ENCODE measurements at regions not wholly inside any gene's neighbourhood (a gene's known extent, or its start where the extent isn't known, plus 50 kb on each side); places are given as distances from the start of the nearest gene placed in this dataset.

DNA sequence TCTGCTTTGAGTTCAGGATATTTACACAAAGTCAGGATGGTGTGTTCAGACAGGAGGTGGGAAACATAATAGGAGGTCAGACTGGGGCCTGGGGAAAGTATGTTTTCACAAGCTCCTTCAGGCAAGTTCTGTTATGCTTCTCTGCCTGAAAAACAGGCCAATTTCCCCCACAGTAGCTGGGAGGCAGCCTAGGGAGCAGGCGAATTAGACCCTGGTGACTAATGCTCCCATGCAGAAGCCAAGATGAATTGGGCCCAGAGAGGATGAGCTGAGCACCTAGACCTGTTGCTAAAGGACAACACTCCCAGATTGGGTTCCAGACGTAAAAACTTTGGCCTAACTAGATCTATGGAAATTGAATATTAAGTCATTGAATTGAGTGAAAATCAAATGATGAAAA lies 142.2 kb upstream of the MAP3K7 start:
- Histone ChIP-seq H3K36me3 (ENCODE audit: insufficient read depth, low read length) (no peaks in the 10 kb centered on the region), H3F3A (ENCODE audit: insufficient read depth, low read length, poor library complexity, severe bottlenecking) (no peaks in the 10 kb centered on the region), H3K9me3 (ENCODE audit: low read length) (no peaks in the 10 kb centered on the region), H3K27me3 (ENCODE audit: insufficient read depth, low read depth, low read length) (no peaks in the 10 kb centered on the region), H3K4me3 (ENCODE audit: low read length) (no peak overlapping the region), H3K27ac (ENCODE audit: low read length) (no peak overlapping the region), H3K9ac (ENCODE audit: low read length) (no peak overlapping the region), H3K79me2 (replicated peaks; ENCODE audit: insufficient read depth, low read length) (no peaks in the 10 kb centered on the region), H2AFZ (ENCODE audit: low read depth, low read length) (no peak overlapping the region), H3K9me2 (ENCODE audit: insufficient read depth, low read length) (no peaks in the 10 kb centered on the region), H4K20me1 (ENCODE audit: insufficient read depth) (no peaks in the 10 kb centered on the region), H3K4me2 (ENCODE audit: low read length) (no peak overlapping the region)
- TF ChIP-seq, protein P1, sequence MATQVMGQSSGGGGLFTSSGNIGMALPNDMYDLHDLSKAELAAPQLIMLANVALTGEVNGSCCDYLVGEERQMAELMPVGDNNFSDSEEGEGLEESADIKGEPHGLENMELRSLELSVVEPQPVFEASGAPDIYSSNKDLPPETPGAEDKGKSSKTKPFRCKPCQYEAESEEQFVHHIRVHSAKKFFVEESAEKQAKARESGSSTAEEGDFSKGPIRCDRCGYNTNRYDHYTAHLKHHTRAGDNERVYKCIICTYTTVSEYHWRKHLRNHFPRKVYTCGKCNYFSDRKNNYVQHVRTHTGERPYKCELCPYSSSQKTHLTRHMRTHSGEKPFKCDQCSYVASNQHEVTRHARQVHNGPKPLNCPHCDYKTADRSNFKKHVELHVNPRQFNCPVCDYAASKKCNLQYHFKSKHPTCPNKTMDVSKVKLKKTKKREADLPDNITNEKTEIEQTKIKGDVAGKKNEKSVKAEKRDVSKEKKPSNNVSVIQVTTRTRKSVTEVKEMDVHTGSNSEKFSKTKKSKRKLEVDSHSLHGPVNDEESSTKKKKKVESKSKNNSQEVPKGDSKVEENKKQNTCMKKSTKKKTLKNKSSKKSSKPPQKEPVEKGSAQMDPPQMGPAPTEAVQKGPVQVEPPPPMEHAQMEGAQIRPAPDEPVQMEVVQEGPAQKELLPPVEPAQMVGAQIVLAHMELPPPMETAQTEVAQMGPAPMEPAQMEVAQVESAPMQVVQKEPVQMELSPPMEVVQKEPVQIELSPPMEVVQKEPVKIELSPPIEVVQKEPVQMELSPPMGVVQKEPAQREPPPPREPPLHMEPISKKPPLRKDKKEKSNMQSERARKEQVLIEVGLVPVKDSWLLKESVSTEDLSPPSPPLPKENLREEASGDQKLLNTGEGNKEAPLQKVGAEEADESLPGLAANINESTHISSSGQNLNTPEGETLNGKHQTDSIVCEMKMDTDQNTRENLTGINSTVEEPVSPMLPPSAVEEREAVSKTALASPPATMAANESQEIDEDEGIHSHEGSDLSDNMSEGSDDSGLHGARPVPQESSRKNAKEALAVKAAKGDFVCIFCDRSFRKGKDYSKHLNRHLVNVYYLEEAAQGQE (IDR thresholded peaks at IDR 0.05; ENCODE audit: borderline replicate concordance), result no peak
- TF ChIP-seq, protein P2, sequence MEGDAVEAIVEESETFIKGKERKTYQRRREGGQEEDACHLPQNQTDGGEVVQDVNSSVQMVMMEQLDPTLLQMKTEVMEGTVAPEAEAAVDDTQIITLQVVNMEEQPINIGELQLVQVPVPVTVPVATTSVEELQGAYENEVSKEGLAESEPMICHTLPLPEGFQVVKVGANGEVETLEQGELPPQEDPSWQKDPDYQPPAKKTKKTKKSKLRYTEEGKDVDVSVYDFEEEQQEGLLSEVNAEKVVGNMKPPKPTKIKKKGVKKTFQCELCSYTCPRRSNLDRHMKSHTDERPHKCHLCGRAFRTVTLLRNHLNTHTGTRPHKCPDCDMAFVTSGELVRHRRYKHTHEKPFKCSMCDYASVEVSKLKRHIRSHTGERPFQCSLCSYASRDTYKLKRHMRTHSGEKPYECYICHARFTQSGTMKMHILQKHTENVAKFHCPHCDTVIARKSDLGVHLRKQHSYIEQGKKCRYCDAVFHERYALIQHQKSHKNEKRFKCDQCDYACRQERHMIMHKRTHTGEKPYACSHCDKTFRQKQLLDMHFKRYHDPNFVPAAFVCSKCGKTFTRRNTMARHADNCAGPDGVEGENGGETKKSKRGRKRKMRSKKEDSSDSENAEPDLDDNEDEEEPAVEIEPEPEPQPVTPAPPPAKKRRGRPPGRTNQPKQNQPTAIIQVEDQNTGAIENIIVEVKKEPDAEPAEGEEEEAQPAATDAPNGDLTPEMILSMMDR (IDR thresholded peaks at IDR 0.05; ENCODE audit: poor library complexity, severe bottlenecking), result no peak
- no peak for TF ChIP-seq POLR2AphosphoS5 (IDR thresholded peaks at IDR 0.05)
- TF ChIP-seq MXI1 (conservative IDR thresholded peaks at IDR 0.05; ENCODE audit: poor library complexity, severe bottlenecking), result no peak
- no peak for TF ChIP-seq RAD21 (conservative IDR thresholded peaks at IDR 0.05)
- no peak for TF ChIP-seq EP300 (conservative IDR thresholded peaks at IDR 0.05; ENCODE audit: poor library complexity, severe bottlenecking)
- TF ChIP-seq EZH2 (IDR thresholded peaks at IDR 0.05; ENCODE audit: borderline replicate concordance, insufficient read depth, low read length, poor library complexity, severe bottlenecking), result no peak
- no peak for TF ChIP-seq SMC3 (conservative IDR thresholded peaks at IDR 0.05; ENCODE audit: poor library complexity)
- TF ChIP-seq TAF1 (IDR thresholded peaks at IDR 0.05; ENCODE audit: low read depth), result no peak

DNA sequence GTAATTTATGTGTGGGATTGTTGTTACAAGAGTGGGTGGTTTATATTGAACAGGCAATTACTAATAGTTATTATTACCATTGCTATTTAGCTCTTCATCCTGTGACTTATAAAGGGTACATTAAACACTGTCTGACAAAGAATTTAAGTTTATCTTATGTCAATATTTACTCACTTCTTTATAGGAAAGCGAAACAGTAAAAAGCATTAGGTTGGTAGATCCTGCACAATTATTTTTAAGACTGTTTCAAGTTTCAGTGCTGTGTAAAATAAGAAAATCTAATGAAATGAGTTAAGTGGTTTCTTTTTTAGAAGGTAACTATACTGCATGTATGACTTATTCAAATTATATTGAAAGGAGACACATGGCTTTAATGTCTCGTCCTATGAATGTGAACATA lies 135.8 kb upstream of the MAP3K7 start:
- TF ChIP-seq RAD21 (conservative IDR thresholded peaks at IDR 0.05), result no peak
- Histone ChIP-seq H3K79me2 (replicated peaks; ENCODE audit: insufficient read depth, low read length) (no peaks in the 10 kb centered on the region), H3K9me2 (ENCODE audit: insufficient read depth, low read length) (no peaks in the 10 kb centered on the region), H3F3A (ENCODE audit: insufficient read depth, low read length, poor library complexity, severe bottlenecking) (no peaks in the 10 kb centered on the region), H3K4me2 (ENCODE audit: low read length) (no peak overlapping the region), H3K27me3 (ENCODE audit: insufficient read depth, low read depth, low read length) (no peaks in the 10 kb centered on the region), H3K27ac (ENCODE audit: low read length) (no peak overlapping the region), H3K9me3 (ENCODE audit: low read length) (no peaks in the 10 kb centered on the region), H2AFZ (ENCODE audit: low read depth, low read length) (no peak overlapping the region), H3K4me3 (ENCODE audit: low read length) (no peak overlapping the region), H4K20me1 (ENCODE audit: insufficient read depth) (no peaks in the 10 kb centered on the region), H3K9ac (ENCODE audit: low read length) (no peak overlapping the region), H3K36me3 (ENCODE audit: insufficient read depth, low read length) (no peaks in the 10 kb centered on the region)

DNA sequence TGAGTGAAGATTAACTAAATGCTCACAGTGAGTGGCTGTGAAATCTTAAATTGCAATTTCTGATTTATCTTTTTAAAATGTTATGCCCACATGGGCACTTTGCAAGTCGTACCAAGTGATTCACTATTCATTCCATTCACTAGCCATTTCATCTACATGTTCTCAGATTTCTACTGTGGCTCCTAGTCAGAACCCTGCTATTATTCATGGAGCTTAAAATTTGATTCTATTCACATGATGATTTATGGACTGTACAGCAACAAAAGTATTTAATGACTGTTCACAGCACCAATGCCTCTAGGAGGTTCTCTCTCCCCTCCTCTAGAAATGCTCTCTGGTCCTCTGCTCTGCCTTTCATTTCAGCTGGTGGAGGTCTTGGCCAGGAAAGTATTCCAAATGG lies 133.5 kb upstream of the MAP3K7 start:
- Histone ChIP-seq H2AFZ (ENCODE audit: low read depth, low read length) (no peak overlapping the region), H3K9me2 (ENCODE audit: insufficient read depth, low read length) (no peaks in the 10 kb centered on the region), H3K27ac (ENCODE audit: low read length) (no peak overlapping the region), H3K4me2 (ENCODE audit: low read length) (no peak overlapping the region), H3K9ac (ENCODE audit: low read length) (no peak overlapping the region), H3K79me2 (replicated peaks; ENCODE audit: insufficient read depth, low read length) (no peaks in the 10 kb centered on the region), H3F3A (ENCODE audit: insufficient read depth, low read length, poor library complexity, severe bottlenecking) (no peaks in the 10 kb centered on the region), H3K9me3 (ENCODE audit: low read length) (no peaks in the 10 kb centered on the region), H3K36me3 (ENCODE audit: insufficient read depth, low read length) (no peaks in the 10 kb centered on the region), H4K20me1 (ENCODE audit: insufficient read depth) (no peaks in the 10 kb centered on the region), H3K27me3 (ENCODE audit: insufficient read depth, low read depth, low read length) (no peaks in the 10 kb centered on the region), H3K4me3 (ENCODE audit: low read length) (no peak overlapping the region)
- no peak for TF ChIP-seq MXI1 (conservative IDR thresholded peaks at IDR 0.05; ENCODE audit: poor library complexity, severe bottlenecking)
- TF ChIP-seq RAD21 (conservative IDR thresholded peaks at IDR 0.05), result no peak
- no peak for TF ChIP-seq SMC3 (conservative IDR thresholded peaks at IDR 0.05; ENCODE audit: poor library complexity)
- TF ChIP-seq, protein P2 (IDR thresholded peaks at IDR 0.05; ENCODE audit: poor library complexity, severe bottlenecking), result no peak
- TF ChIP-seq, protein P1 (IDR thresholded peaks at IDR 0.05; ENCODE audit: borderline replicate concordance), result no peak
- TF ChIP-seq EZH2 (IDR thresholded peaks at IDR 0.05; ENCODE audit: borderline replicate concordance, insufficient read depth, low read length, poor library complexity, severe bottlenecking), result no peak
- TF ChIP-seq TAF1 (IDR thresholded peaks at IDR 0.05; ENCODE audit: low read depth), result no peak
- no peak for TF ChIP-seq POLR2AphosphoS5 (IDR thresholded peaks at IDR 0.05)
- no peak for TF ChIP-seq EP300 (conservative IDR thresholded peaks at IDR 0.05; ENCODE audit: poor library complexity, severe bottlenecking)
